ENCODE measurements at regions not wholly inside any gene's neighbourhood (a gene's known extent, or its start where the extent isn't known, plus 50 kb on each side); places are given as distances from the start of the nearest gene placed in this dataset.

DNA sequence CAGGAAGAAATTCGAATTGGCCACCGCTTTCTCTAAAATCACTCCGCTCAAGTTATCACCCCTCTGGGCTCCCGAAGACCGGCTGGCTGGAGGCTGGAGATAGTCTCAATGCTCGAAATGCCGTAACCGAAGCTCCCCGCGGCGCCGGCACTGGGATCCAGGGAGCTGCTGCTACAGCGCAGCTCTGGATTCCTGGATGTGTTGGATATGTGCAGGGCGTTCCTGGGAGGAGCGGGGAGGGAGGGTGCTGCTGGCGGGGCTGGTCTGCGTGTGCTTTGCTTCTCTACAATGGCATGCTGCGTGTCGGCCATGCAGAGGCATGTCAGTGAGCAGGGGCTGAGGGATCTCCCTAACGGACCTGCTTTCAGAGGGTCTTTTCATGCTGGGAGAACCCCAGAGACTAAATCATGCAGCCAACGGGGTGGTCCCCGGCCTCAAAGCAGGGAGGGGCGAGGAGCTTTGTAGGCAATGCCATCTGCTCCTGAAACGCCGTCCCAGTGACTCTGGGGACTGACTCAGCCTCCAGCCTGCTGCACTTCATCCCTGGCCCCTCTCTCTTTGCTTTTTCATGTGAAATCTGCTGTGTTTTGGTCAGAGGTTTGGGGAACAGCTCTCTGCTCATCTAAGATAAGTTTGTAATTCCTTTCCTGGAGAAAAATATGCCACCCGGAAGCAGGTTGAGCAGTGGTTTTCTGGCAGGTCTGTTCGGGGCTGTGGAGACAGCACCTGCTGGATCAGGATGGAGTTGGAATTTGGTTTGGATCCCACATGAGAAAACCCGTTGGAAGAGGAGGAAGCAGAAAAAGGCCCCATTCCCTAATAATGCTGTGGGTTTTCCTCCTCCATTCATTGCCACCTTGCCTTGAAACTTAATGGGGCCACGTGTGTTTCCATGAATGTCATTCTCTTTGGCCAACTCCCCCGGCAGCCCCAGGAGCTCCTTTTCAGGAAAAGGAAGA lies 311.4 kb downstream of the SEC14L1 start:
- TF ChIP-seq, protein P1, sequence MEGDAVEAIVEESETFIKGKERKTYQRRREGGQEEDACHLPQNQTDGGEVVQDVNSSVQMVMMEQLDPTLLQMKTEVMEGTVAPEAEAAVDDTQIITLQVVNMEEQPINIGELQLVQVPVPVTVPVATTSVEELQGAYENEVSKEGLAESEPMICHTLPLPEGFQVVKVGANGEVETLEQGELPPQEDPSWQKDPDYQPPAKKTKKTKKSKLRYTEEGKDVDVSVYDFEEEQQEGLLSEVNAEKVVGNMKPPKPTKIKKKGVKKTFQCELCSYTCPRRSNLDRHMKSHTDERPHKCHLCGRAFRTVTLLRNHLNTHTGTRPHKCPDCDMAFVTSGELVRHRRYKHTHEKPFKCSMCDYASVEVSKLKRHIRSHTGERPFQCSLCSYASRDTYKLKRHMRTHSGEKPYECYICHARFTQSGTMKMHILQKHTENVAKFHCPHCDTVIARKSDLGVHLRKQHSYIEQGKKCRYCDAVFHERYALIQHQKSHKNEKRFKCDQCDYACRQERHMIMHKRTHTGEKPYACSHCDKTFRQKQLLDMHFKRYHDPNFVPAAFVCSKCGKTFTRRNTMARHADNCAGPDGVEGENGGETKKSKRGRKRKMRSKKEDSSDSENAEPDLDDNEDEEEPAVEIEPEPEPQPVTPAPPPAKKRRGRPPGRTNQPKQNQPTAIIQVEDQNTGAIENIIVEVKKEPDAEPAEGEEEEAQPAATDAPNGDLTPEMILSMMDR (IDR thresholded peaks at IDR 0.05): no peak
- no peak for TF ChIP-seq EP300 (IDR thresholded peaks at IDR 0.05)
